EL (cell line): ENCODE measurements at regions not wholly inside any gene's neighbourhood (a gene's known extent, or its start where the extent isn't known, plus 50 kb on each side); places are given as distances from the start of the nearest gene placed in this dataset.
"Not testable (repeated sequence)": the region's sequence is repeated elsewhere in the genome, so short reads cannot be mapped to it uniquely, and the experiment has no call there.

ENCODE experiments used
- DNase-seq: peaks from one replicate; pipeline ENCODE4 v3.0.0-alpha.2; 2016

- DNase-seq = no peak
Measured at GRCh38 chr9:15032860-15033259, 122.6 kb upstream of the FREM1 start.

DNA sequence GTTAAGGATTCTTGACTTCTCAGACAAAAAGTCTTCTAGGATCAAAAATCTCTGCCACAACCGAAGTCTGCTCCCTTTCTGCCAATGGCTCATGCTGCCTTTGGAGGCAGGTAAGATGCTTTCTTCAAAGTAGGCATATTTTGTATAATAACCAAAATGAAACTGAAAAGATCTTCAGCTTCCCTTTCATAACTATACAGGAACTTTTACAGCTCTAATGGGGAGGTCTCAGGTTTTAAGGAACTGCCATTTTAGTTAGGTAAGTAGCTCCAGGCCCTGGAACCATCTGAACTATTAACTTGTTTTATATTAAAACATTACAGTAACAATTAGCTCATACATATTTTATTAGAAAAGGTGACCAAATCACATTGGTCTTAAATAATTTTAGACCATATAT, 110.9 kb upstream of the FREM1 start:
- no peak for DNase-seq

GRCh38 chr9:15018096-15018637, 107.9 kb upstream of the FREM1 start:
- DNase-seq = no peak

- DNase-seq = no peak
Measured at GRCh38 chr9:15010581-15010980, 100.4 kb upstream of the FREM1 start.

- no peak for DNase-seq
Measured at GRCh38 chr9:15007698-15008097, 97.5 kb upstream of the FREM1 start.

DNA sequence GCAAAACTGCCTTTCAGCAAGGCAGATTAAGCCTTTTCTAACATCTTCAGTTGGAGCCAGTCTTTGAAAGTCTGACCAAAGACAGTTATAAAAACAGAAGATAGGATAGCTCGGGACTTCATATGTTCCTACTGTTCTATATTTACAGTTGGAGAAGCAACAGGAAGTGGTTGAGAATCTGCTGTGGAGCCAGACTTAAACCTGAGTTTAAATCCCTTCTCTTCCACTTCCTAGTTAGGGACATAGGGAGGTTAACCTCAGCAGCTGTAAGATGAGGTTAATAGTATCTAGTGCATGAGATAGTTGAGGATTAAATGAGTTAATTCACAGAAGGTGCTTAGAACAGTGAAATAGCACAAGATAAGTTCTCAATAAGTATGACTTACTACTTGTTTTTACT, 84.5 kb upstream of the FREM1 start:
- DNase-seq = no peak

DNA sequence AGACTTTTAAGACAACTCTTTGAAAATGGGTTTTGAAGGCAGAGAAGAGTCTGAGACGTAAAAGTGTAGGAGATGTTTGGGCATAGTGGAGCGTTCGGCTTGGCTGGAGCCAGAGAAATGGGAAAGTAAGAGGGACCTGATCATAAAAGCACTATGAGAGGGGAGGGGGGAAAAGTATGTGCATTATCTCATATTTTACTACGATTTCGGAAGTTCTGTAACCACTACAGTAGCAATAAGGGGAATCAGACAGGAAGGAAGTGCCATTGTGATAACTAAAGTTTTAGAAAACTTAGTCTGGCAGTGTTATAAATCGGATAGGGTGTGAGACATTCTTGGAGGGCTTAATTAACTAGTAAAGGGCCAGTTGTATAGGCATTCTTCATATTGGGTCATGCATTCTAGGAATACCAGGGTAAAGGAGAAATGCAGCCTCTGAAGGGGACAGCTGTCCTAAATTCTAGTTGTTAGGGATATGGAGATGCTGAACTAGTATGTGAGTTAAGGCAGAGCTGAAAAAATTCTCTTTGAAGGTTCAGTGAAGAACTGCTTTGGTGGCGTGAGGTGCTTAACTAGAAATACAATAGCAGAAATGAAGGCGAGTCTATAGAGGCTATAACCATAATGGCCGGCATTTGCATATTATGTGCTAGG, 83.8 kb upstream of the FREM1 start:
- DNase-seq = no peak

DNA sequence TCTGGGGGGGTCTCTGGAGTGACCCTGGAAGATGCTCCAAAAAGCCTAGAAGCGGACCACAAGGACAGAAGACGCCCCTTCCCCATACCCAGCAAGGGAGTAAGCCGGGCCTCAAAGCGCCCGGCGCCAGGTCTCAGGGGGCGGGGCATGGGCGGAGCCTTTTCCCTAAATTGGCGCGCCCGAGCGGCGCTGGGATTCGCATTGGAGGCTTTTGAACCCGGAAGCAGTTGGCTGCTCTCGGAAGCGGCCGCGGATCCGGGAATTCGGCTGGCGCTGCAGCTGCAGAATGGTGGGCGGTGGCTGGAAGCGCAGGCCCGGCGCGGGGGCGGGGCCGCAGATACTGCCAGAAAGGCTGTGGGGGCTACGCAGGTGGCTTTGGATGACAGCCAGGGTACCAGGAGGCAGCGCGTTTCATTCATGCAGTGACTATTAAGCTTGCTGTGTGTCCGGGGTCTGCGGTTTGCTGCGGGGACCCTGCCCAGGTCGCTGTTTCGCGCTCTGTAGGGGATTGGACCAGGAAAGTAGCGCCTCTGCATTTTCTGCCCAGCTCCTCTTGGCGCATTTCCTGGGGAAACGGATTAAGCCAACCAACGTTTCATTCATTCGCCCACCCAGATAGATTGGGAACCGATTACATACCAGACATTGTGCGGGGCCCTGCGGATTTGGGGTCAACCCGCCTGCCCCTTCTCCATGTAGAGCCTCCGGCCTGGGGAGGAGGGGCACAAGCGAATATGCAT, 83.0 kb upstream of the FREM1 start:
- DNase-seq = peak; percentile 60

DNA sequence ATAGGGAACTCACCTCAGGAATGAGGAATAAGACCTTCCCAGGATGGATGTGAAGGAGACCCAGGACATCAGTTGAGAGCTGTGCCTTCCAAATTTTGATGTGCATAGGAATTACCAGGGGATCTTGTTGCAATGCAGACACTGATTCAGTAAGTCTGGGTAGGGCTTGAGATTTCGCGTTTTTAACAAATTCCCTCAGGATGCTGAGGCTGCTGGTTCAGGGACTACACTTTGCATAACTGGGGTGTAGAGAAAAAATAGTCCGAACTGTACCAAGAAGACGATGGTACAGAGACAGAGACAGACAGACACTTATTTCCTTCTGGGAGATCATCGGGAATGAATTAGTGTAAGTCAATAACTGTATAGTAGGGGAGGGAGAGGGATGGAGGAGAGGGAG, 82.3 kb upstream of the FREM1 start:
- DNase-seq = no peak

GRCh38 chr9:14992081-14992480, 81.9 kb upstream of the FREM1 start:
- DNase-seq = no peak

GRCh38 chr9:14990647-14991046, 80.4 kb upstream of the FREM1 start:
- DNase-seq = not testable (repeated sequence)

DNA sequence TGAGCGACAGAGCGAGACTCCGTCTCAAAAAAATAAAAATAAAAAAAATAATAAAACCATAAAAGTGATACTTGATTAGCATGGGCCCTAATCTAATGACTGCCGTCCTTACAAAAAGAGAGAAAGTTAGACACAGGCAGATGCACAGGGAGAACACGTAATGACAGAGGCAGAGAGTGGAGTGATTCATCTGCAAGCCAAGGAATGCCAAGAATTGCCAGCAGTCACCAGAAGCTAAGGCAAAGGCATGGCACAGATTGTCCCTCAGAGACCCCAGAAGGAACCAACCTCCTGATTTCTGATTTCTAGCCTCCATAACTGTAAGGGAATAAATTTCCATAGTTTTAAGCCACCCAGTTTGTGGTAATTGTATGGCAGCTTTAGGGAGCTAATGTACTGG, 79.6 kb upstream of the FREM1 start:
- DNase-seq = peak; percentile 9

GRCh38 chr9:14989336-14989735, 79.1 kb upstream of the FREM1 start:
- DNase-seq = not testable (repeated sequence)

DNA sequence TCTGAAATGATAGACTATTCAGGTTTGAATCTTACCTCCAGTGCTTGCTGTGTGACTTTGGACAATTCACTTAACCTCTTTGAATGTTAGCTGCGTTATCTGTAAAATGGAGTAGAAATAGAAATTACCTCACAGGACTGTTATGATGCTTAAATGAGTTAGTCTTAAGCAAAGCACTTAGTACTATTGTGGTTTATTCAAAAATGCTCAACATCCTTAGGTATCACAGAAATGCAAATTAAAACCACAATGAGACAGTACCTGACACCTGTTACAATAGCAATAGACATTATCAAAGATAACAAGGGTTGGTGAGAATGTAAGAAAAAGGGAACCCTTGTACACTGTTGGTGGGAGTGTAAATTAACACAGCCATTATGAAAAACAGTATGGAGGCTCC, 77.6 kb upstream of the FREM1 start:
- DNase-seq = no peak

DNA sequence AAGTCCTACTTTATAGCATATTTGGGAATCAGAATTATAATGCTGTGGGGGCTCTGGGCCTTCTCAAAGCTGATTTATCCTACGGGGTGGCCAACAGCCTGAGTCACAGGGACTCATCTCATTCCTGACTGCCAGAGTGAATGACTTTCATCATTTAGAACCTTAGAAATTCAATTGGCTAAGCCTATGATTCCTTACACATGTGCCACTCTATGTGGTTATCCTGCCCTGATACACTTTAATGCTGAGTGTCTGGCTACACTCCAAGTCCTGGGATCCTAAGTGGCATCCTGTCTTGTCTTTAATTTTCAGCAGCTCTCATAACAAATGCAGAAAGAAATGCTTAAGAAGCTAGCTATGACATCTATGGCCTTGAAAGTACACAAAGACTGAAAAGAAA, 75.2 kb upstream of the FREM1 start:
- no peak for DNase-seq

DNA sequence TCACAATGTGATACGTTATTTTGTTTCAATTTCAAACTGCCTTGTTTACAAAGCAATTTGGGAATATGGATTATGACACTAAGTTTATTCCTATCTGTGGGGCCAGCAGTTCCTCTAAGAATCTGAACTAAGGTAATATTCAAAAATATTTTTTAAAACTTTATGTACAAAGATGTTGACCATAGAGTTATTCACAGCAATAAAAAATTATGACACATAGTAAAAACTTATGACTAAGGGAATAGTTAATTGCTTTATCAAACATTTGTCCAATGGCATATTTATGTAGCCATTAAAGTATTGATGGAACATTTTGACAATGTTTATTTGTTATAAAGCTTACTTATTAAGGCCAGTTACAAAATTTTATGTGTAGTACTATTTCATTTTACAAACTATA, 73.4 kb upstream of the FREM1 start:
- DNase-seq = no peak

- no peak for DNase-seq
Measured at GRCh38 chr9:14981291-14981950, 71.2 kb upstream of the FREM1 start.

GRCh38 chr9:14978022-14979000, 68.1 kb upstream of the FREM1 start:
- no peak for DNase-seq

- no peak for DNase-seq
Measured at GRCh38 chr9:14967450-14968321, 57.5 kb upstream of the FREM1 start.

- no peak for DNase-seq
Measured at GRCh38 chr9:14962193-14962882, 52.1 kb upstream of the FREM1 start.
